Osteocyte (in vitro differentiated cells): ENCODE measurements at regions not wholly inside any gene's neighbourhood (a gene's known extent, or its start where the extent isn't known, plus 50 kb on each side); places are given as distances from the start of the nearest gene placed in this dataset.

ENCODE experiments used
- DNase-seq: peaks from one replicate; pipeline ENCODE4 v3.0.0; 2021; ENCODE audit warnings: mixed read lengths; ENCODE audit not compliant: unreplicated experiment; ENCODE audit errors: extremely low spot score
- H3K27ac Mint-ChIP-seq: one replicate; pipeline ENCODE4 v1.8.0; 2021; ENCODE audit warnings: mild to moderate bottlenecking, mixed read lengths; ENCODE audit not compliant: unreplicated experiment
- H3K27me3 Mint-ChIP-seq: one replicate; pipeline ENCODE4 v1.8.0; 2021; ENCODE audit warnings: mixed read lengths; ENCODE audit not compliant: unreplicated experiment
- H3K36me3 Mint-ChIP-seq: one replicate; pipeline ENCODE4 v1.8.0; 2021; ENCODE audit warnings: mixed read lengths; ENCODE audit not compliant: unreplicated experiment
- H3K4me1 Mint-ChIP-seq: one replicate; pipeline ENCODE4 v1.8.0; 2021; ENCODE audit warnings: mixed read lengths; ENCODE audit not compliant: unreplicated experiment
- H3K4me3 Mint-ChIP-seq: one replicate; pipeline ENCODE4 v1.8.0; 2021; ENCODE audit warnings: mild to moderate bottlenecking, moderate library complexity, mixed read lengths; ENCODE audit not compliant: unreplicated experiment
- H3K9me3 Mint-ChIP-seq: one replicate; pipeline ENCODE4 v1.8.0; 2021; ENCODE audit warnings: mixed read lengths; ENCODE audit not compliant: unreplicated experiment
- TF ChIP-seq, protein P1 (sequence below): fragments of 200-600 bp; sonication (generic); IDR thresholded peaks from 2 replicates; pipeline ENCODE4 v1.5.0; 2021; ENCODE audit warnings: antibody characterized with exemption, mild to moderate bottlenecking, moderate library complexity

DNA sequence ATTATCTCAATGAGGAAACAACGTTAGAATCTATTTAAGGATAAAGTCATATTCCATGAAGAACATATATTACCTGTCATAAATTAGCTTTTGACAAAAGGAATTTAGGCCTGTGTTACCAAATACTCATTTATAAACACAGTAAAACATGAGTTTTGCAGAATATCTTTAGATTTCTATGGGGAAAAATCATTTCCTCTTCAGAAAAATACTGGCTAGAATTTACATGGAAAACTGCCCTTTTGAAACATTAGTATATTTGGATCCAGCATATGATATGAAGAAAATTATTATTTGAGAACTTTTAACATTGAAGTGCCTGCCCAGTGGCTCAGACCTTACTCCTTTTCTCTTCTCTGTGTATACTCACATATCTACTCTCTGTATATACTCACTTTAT lies 131.4 kb upstream of the NEIL3 start:
- TF ChIP-seq, protein P1, sequence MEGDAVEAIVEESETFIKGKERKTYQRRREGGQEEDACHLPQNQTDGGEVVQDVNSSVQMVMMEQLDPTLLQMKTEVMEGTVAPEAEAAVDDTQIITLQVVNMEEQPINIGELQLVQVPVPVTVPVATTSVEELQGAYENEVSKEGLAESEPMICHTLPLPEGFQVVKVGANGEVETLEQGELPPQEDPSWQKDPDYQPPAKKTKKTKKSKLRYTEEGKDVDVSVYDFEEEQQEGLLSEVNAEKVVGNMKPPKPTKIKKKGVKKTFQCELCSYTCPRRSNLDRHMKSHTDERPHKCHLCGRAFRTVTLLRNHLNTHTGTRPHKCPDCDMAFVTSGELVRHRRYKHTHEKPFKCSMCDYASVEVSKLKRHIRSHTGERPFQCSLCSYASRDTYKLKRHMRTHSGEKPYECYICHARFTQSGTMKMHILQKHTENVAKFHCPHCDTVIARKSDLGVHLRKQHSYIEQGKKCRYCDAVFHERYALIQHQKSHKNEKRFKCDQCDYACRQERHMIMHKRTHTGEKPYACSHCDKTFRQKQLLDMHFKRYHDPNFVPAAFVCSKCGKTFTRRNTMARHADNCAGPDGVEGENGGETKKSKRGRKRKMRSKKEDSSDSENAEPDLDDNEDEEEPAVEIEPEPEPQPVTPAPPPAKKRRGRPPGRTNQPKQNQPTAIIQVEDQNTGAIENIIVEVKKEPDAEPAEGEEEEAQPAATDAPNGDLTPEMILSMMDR = no peak
- no peak overlapping the region for H3K4me3 Mint-ChIP-seq
- H3K4me1 Mint-ChIP-seq = peaks cover 10% of the 10 kb centered on the region
- no peaks in the 10 kb centered on the region for H3K9me3 Mint-ChIP-seq
- DNase-seq = no peak
- H3K36me3 Mint-ChIP-seq = no peaks in the 10 kb centered on the region
- peaks cover 8% of the 10 kb centered on the region for H3K27me3 Mint-ChIP-seq
- no peak overlapping the region for H3K27ac Mint-ChIP-seq

DNA sequence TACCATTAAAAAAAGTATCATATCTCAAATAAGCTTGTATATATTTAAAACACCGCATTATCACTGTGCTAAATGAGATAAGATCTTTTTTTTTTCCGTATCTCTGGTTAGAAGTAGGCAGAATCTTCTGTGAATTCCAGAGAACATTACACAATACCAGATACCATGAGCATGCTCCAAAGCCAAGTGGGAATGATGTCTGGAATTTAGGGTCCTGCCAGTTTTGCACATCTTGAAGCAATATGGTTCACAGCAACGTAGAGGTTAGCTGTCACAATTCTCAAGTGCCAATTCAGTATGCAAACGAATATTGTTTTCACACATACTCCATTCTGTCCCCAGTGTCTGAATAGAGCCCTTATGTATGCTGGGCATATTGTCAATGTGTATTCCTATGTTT lies 127.5 kb upstream of the NEIL3 start:
- no peak overlapping the region for H3K27ac Mint-ChIP-seq
- H3K9me3 Mint-ChIP-seq = no peaks in the 10 kb centered on the region
- H3K4me3 Mint-ChIP-seq = no peak overlapping the region
- TF ChIP-seq, protein P1 = no peak
- H3K27me3 Mint-ChIP-seq = peaks cover 9% of the 10 kb centered on the region
- no peak for DNase-seq
- H3K36me3 Mint-ChIP-seq = no peaks in the 10 kb centered on the region
- peaks cover 10% of the 10 kb centered on the region for H3K4me1 Mint-ChIP-seq

- TF ChIP-seq, protein P1 = no peak
- Mint-ChIP-seq H3K9me3 (no peaks in the 10 kb centered on the region), H3K27ac (no peak overlapping the region), H3K27me3 (peaks cover 9% of the 10 kb centered on the region), H3K36me3 (no peaks in the 10 kb centered on the region), H3K4me3 (no peak overlapping the region), H3K4me1 (peaks cover 10% of the 10 kb centered on the region)
- DNase-seq = no peak
These were observed 126.9 kb upstream of the NEIL3 start for GRCh38 chr4:177182728-177183127.

DNA sequence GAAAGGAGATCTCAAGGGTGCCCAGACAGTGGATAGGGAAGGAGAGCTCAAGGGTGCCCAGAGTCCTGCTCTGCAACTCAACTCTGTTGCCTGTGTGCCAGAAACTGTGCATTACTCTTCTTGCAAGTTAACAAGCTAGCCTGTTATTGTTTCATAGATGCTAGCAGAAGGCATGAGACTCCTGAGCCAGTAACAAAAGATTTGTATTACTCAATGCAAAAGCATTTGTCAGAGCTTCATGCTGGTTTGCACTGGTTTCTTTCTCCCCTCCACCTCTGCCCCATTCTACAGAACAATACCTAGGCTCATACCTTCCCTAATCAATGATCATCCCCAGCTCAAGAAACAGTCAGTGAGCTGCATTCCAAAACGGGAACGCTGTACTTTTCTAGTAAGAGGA lies 124.5 kb upstream of the NEIL3 start:
- DNase-seq = no peak
- no peaks in the 10 kb centered on the region for H3K4me1 Mint-ChIP-seq
- H3K27ac Mint-ChIP-seq = no peak overlapping the region
- no peak overlapping the region for H3K4me3 Mint-ChIP-seq
- TF ChIP-seq, protein P1 = no peak
- no peaks in the 10 kb centered on the region for H3K36me3 Mint-ChIP-seq
- no peaks in the 10 kb centered on the region for H3K9me3 Mint-ChIP-seq
- H3K27me3 Mint-ChIP-seq = peaks cover 6% of the 10 kb centered on the region

DNA sequence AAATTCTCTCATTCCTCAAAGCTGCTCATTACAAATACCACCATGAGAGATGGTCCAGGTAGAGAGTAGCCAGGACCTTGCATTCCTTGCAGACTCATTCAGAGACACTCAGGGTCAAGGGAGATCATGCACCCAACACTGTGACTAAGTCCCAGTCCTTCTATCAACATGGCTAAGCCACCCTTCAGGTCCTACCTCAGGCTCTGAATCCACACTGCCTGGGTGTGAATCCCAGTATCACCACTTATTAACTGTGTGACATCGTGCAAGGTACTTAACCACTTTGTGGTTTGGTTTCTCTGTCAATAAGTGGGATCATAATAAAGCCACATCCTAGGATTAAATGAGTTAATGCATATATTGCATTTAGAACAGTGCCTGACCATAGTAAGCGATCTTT lies 124.1 kb upstream of the NEIL3 start:
- no peak overlapping the region for H3K4me3 Mint-ChIP-seq
- H3K4me1 Mint-ChIP-seq = no peaks in the 10 kb centered on the region
- H3K36me3 Mint-ChIP-seq = no peaks in the 10 kb centered on the region
- no peak overlapping the region for H3K27ac Mint-ChIP-seq
- TF ChIP-seq, protein P1 = no peak
- peaks cover 6% of the 10 kb centered on the region for H3K27me3 Mint-ChIP-seq
- no peaks in the 10 kb centered on the region for H3K9me3 Mint-ChIP-seq
- DNase-seq = no peak
